Liver (tissue), 3 donors: ENCODE measurements at regions not wholly inside any gene's neighbourhood (a gene's known extent, or its start where the extent isn't known, plus 50 kb on each side); places are given as distances from the start of the nearest gene placed in this dataset.

Experiments
- TF ChIP-seq, protein P1 (sequence below): fragments of 150-350 bp; IDR thresholded peaks from 2 replicates; pipeline ENCODE4 v1.5.1; 2017; ENCODE audit warnings: improper control_type of control experiment, low read depth, low read length; ENCODE audit not compliant: missing input control
- TF ChIP-seq, protein P2 (sequence below): IDR thresholded peaks from 2 replicates; pipeline ENCODE4 v1.6.1; 2016; ENCODE audit warnings: antibody characterized with exemption
- donor health status: healthy.
- donor health status: healthy.

DNA sequence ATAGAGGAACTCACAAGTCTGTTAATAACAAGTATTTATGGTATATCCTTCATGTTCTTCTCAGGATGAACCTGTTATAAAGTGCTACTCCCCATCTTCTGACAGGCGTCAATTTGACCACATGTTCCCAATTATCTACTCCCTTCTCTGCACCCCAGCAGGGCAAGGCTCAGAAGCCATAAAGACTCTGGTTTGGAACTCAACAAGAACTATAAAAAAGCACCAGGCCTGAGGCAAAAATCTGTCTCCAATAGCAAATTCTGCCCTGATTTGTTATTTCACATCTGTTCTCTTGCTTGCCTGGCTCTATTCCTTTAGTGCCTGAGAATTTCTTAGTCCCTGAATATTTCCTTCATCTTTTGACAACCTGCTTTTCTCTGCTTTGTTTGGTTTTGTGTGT, 618.2 kb upstream of the KIRREL3 start:
- TF ChIP-seq, protein P1, sequence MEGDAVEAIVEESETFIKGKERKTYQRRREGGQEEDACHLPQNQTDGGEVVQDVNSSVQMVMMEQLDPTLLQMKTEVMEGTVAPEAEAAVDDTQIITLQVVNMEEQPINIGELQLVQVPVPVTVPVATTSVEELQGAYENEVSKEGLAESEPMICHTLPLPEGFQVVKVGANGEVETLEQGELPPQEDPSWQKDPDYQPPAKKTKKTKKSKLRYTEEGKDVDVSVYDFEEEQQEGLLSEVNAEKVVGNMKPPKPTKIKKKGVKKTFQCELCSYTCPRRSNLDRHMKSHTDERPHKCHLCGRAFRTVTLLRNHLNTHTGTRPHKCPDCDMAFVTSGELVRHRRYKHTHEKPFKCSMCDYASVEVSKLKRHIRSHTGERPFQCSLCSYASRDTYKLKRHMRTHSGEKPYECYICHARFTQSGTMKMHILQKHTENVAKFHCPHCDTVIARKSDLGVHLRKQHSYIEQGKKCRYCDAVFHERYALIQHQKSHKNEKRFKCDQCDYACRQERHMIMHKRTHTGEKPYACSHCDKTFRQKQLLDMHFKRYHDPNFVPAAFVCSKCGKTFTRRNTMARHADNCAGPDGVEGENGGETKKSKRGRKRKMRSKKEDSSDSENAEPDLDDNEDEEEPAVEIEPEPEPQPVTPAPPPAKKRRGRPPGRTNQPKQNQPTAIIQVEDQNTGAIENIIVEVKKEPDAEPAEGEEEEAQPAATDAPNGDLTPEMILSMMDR: no peak
- TF ChIP-seq, protein P2, sequence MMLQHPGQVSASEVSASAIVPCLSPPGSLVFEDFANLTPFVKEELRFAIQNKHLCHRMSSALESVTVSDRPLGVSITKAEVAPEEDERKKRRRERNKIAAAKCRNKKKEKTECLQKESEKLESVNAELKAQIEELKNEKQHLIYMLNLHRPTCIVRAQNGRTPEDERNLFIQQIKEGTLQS: no peak
